GM18907 (cell line): ENCODE measurements at regions not wholly inside any gene's neighbourhood (a gene's known extent, or its start where the extent isn't known, plus 50 kb on each side); places are given as distances from the start of the nearest gene placed in this dataset.

Experiments used
- ATAC-seq: cut with Tn5 transposase; IDR thresholded peaks from one replicate; pipeline ENCODE4 v1.9.1; 2021; ENCODE audit warnings: mild to moderate bottlenecking, moderate library complexity; ENCODE audit not compliant: unreplicated experiment

GRCh38 chr1:39107341-39108290 is 81.5 kb downstream of the NDUFS5 start:
- no peak for ATAC-seq

GRCh38 chr1:39109644-39110043 is 83.5 kb downstream of the NDUFS5 start:
- no peak for ATAC-seq

GRCh38 chr1:39110325-39110851 is 84.2 kb downstream of the NDUFS5 start:
- no peak for ATAC-seq

- ATAC-seq: no peak
Measured at GRCh38 chr1:39110882-39111281, 84.7 kb downstream of the NDUFS5 start.

- ATAC-seq: no peak
Measured at GRCh38 chr1:39113109-39113743, 87.1 kb downstream of the NDUFS5 start.

GRCh38 chr1:39115271-39116110 is 89.0 kb upstream of the MACF1 start:
- ATAC-seq: no peak

GRCh38 chr1:39116116-39116607 is 88.3 kb upstream of the MACF1 start:
- ATAC-seq: no peak

- no peak for ATAC-seq
Measured at GRCh38 chr1:39116860-39117728, 87.4 kb upstream of the MACF1 start.

- no peak for ATAC-seq
Measured at GRCh38 chr1:39117899-39118450, 86.5 kb upstream of the MACF1 start.

GRCh38 chr1:39122056-39122455 is 82.4 kb upstream of the MACF1 start:
- no peak for ATAC-seq

GRCh38 chr1:39124282-39124681 is 80.2 kb upstream of the MACF1 start:
- ATAC-seq: no peak

- no peak for ATAC-seq
Measured at GRCh38 chr1:39127513-39127912, 77.0 kb upstream of the MACF1 start.

- no peak for ATAC-seq
Measured at GRCh38 chr1:39128126-39128525, 76.4 kb upstream of the MACF1 start.

- no peak for ATAC-seq
Measured at GRCh38 chr1:39128959-39129358, 75.5 kb upstream of the MACF1 start.

GRCh38 chr1:39129514-39129913 is 75.0 kb upstream of the MACF1 start:
- ATAC-seq: no peak

GRCh38 chr1:39130325-39130724 is 74.2 kb upstream of the MACF1 start:
- no peak for ATAC-seq

GRCh38 chr1:39131940-39132339 is 72.6 kb upstream of the MACF1 start:
- ATAC-seq: no peak

GRCh38 chr1:39132505-39133339 is 71.8 kb upstream of the MACF1 start:
- no peak for ATAC-seq

- ATAC-seq: no peak
Measured at GRCh38 chr1:39133340-39133684, 71.2 kb upstream of the MACF1 start.
